NCI-H2107 treated with DMSO at 0.1 percent for 48 hours (cell line): ENCODE measurements at regions not wholly inside any gene's neighbourhood (a gene's known extent, or its start where the extent isn't known, plus 50 kb on each side); places are given as distances from the start of the nearest gene placed in this dataset.

Source experiments
- DNase-seq: peaks from one replicate; lab custom pipeline; 2025; ENCODE audit not compliant: unreplicated experiment; lab: John Stamatoyannopoulos, UW

DNA sequence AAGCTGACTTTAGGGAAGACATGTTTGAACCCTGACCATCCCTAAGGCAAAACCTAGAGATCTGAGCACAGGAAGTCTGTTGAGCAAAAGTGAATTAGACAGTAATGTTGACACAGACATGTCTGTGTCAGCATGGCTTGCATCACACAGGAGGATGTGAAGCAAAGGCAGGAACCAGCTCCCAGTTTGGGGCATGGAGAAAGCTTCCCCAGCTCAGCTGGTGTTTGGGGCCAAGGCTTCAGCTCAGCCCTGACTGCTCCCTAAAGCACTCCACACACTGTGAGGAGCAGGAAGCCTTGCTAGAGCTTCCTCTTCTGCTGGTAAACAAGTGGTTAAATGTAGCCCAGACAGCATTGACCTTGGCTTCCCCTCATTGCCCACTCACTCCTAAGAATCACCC lies 153.8 kb upstream of the UBL3 start:
- DNase-seq = no peak

GRCh38 chr13:30002577-30002976 lies 152.2 kb upstream of the UBL3 start:
- DNase-seq = no peak

DNA sequence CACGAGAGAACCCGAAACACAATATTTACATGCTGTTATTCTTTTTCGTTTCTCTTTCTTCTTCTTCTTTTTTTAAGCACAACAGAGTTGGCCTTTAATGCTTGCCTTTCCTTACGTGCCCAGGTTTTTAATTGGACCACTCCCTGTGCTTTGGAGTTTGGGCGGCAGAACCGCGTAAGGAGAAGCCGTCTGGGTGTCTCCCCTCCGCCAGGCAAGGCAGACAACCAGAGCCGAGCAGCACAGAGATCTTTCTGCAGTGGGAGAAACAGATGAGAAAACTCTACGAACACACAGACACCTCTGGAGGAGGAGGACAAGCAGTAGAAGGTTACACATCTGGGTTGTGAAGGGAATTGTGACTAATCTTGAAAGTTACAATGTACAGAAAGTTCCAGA lies 150.0 kb upstream of the UBL3 start:
- no peak for DNase-seq

GRCh38 chr13:29999492-30000369 lies 149.3 kb upstream of the UBL3 start:
- no peak for DNase-seq

GRCh38 chr13:29996316-29996715 lies 145.9 kb upstream of the UBL3 start:
- no peak for DNase-seq

DNA sequence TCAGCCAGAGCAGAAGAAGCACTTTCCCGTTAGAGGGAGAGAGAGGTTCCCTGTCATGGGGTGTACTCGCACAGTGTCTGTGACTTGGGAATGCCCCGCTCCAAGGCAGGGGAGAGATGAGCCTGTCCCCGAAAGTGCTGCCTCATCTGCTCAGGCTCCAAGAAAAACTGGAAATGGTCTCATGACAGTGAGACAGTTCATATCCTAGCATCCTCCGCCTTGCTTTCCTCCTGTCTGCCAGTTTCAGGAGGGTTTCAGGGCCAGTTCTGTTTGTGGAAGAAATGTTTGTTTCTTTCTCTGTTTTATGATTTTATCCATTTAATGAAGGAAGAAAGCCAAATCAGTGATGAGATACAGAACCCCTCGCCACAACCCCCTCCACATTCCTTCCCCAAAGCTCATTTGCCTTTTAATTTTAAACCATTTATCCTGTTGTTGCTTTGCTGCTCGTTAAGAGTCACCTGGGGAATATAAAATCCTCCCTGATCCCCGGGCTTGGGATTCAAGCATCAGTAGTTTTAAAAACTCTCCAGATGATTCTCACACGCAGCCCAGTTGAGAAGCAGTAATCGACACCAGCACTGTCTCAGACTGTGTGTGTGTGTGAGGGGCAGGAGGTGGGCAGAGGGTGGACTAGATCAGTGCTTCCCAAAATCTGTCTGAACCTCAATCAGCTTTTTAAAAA lies 144.6 kb upstream of the UBL3 start:
- DNase-seq = no peak

DNA sequence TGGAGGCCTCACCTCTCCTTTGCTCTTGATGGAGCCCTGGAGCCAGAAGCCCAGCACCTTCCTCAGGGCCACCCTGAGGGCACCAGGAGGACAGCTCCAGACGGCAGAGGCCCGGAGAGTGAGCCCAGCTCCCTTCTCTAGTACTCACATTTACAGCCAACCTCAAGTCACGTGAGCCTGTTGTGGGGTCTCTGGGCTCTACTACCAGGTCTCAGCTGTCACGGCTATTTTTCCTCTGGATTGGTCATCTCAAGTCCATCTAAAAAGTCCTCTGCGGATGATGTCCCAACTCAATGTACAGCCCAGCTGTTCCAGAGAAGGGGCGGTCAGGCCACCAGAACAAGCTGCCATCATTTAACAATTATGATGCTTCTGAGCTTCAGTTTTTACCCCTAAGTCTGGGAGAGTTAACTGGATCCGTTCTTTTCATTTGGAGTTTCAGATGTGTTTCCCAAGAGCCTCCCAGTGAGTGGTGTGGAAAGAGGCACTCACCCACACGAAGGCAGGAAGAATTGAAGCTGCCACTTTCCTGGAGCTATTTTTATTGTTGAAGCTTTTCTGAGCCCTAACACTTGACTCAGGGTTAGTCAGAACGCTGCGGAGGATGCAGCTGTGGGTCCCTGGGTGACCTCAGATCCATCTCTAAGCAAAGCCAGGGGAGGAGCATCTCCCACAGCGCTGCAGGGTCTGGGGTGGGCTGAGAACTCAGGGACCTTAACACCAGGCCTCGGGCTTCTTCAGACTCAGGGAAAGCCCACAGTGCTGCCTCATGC lies 143.5 kb upstream of the UBL3 start:
- DNase-seq = no peak

DNA sequence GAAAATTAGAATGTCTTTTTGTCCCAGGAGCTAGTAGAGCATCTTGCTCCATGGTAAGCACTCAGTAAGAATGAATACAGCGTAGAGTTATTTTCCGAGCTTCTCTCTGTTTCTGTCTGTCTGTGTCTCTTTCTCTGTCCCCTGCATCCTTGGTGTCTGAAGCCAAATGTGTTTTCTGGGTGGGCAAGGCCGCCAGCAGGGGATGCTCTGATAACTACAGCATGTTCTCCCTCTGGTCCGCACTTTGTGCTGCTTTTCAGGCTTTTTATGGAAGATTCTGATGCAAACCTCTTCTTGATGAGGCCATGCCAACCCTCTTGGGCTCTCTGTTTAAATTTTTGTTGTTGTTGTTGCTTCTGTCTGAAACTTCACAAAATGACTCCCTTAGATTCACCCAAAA lies 142.8 kb upstream of the UBL3 start:
- no peak for DNase-seq

DNA sequence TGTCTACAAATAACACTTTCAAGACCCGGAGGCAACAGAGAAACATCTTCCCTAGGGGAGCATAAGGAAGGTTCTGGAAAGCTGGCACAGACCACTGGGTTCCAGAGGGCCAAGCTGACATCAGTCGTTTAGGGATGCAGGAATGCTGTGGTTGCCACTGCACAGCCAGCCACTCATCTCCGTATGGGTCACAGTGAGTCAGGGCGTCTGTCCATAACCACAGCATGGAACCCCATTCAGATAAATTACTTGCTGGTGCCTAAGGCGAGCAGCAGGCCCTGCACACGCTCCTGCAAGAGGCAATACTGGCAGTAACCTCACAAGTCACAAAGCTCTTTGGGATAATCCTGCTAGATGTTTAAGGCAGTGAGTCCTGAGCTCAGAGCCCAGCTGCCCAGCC lies 140.9 kb upstream of the UBL3 start:
- no peak for DNase-seq

DNA sequence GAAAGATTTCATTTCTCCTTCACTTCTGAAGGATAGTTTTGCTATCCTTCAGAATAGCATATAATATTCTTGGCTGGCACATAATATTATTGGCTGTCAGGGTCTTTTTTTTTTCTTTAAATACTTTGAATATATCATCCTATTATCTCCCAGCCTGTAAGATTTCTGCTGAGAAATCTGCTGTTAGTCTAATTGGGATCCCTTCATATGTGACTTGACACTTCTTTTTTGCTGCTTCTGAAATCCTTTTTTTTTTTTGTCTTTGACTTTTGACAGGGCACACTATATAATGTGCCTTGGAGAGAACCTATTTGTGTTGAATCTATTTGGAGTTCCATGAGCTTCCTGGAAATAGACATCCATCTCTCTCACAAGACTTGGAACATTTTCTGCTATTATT lies 136.9 kb upstream of the UBL3 start:
- no peak for DNase-seq

- DNase-seq = no peak
These were observed 129.9 kb upstream of the UBL3 start for GRCh38 chr13:29980339-29980738.

GRCh38 chr13:29978211-29978610 lies 127.8 kb upstream of the UBL3 start:
- no peak for DNase-seq

DNA sequence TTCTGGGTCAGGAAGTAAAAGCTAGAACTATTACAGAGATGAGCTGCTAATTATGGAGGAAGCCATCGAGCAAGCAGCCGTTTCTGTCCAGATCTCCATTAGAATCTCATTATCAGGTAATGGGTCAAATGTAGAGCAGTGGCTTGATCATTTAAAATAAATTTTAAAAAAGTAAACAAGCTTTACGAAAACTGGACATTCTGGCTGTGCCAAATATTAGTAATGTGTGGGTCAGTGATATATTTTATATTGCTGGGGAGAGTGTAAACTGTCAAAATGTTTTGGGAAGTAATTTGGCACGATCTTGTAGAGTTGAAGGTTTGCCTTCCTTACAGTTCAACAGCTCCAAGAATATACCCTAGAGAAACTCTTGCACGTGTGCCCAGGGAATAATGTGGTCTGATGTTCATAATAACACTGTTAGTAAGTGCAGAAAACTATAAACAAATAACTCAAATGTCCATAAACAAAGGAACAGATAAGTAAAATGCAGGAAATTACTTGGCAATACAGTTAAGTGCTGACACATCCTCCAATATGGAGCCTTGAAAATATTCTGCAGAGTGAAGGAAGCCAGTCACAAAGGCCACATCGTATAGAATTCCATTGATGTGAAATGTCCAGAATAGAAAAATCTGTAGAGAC lies 127.2 kb upstream of the UBL3 start:
- DNase-seq = no peak

DNA sequence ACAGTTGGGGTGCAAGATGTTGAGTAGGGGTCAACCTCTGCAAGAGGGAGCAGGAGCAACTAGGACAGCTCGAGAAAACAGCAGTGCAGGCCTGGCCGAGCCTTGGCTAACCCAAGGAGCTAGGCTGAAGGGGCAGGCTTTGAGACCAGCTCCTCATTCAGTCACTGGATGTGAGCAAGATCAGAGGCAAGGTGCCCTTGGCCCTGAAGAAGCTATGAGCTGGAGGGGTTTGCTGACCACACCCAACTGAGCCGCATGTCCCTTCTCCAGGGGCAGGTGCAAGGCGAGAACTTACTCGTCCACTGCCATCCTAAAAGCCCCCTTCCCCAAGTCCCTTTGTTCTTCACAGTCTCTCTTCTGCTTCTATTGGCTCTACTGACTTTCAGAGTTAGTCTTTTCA lies 126.1 kb upstream of the UBL3 start:
- DNase-seq = no peak

DNA sequence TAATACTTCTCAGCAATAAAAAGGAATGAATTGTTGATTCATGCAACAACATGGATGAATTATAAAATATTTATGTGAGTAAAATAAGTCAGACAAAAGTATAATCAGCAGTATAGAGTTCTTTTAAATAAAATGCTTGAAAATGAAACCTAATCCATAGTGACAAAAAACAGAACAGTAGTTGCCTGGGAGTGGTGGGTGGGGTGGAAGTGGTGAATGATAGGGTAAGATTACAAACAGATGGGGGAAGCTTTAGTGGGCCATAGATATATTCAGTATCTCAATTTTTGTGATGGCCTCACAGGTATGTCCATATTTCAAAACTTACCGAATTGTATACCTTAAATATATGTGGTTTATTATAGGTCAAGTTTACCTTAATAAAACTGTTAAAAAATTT lies 124.9 kb upstream of the UBL3 start:
- DNase-seq = no peak

DNA sequence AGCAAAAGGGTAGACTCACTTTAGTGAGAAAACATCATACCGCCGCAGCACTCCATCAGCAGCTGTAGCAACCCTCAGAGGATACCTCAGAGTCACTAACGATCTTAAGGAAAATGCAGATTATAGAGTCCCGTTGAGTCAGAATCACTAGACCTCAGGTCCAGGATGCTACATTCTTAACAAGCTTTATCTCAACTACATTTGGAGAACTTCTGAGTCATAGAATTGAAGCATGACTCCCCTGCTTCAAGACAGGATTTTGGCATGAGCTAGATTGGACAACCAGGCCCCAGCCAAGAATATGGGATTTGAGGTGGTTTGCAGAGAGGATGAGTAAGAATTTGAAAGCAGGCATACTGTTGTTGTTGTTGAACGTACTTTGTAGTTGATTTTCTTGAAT lies 118.9 kb upstream of the UBL3 start:
- DNase-seq = no peak

DNA sequence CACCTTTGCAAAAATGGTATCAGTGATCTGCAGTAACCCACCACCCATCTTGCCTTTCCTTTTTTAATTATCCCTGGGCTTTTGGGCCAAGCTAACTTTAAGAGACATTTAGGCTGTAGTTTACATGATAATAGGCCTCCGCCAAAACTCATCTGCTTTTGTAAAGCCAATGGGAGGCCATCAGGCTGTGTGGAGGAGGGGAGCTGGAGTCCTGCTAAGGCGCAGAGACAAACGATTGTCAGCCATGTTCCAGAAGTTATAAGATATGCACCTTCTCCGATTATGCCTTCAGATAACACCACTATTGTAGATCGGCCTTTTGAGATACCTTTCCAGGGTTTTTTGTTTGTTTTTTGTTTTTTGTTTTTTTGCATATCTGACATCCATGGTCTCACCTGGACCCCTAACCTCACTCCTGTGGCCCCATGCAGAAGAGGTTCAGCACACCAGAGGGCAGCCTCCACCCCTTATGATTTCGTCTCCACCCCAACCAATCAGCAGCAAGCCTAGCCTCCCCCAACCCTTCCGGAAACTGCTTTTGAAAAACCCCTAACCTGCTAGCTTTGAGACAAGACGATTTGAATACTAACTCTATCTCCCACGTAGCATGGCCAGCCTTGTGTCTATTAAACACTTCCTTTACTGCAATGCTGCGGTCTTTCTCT lies 113.9 kb upstream of the UBL3 start:
- DNase-seq = no peak

DNA sequence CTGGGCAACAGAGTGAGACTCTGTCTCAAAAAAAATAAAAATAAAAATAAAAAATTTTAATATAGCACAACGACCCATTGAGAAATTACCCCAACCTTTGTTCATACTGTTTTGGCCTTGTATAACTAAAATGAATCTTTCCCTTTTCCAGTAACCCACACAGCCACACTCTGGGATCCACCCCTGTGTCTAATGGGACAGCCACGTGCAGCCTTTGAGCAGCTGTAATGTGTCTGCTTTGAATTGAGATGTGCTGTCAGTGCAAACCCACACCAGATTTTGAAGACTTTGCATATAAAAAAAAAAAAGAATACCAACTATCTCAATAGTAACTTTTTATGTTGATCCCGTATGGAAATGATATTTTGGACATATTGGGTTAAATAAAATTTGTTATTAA lies 112.7 kb upstream of the UBL3 start:
- no peak for DNase-seq

- no peak for DNase-seq
These were observed 110.7 kb upstream of the UBL3 start for GRCh38 chr13:29961036-29961670.

DNA sequence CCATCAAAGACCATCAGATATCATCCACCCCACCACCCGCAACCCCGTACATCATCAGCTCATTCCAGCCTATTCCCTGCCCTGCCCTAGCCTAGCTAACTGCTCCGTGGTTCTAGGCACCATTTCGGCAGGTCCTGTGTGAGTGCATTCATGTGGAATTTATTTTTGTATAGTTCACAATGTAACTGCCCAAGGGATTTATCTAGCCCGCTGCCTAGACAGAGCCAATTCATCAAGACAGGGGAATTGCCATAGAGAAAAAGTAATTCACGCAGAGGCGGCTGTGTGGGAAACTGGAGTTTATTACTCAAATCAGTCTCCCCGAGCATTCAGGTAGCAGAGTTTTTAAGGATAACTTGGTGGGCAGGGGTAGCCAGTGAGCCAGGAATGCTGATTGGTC lies 109.2 kb upstream of the UBL3 start:
- no peak for DNase-seq
